Esophagus squamous epithelium (tissue), 4 donors: ENCODE measurements at regions not wholly inside any gene's neighbourhood (a gene's known extent, or its start where the extent isn't known, plus 50 kb on each side); places are given as distances from the start of the nearest gene placed in this dataset.

Experiments used
- CTCF ChIP-seq, 6 experiments: fragments of 450-650 bp in 4 of 6; fragments of 200-600 bp in 2 of 6; sonication (generic) in 2 of 6; IDR thresholded peaks; one replicate each; pipeline ENCODE4 v1.5.1; 2016 to 2019; ENCODE audit warnings: antibody characterized with exemption in 6 of 6, mild to moderate bottlenecking in 4 of 6, moderate library complexity in 4 of 6
- POLR2A ChIP-seq, 4 donors: fragments of 450-650 bp; IDR thresholded peaks; one replicate each; pipeline ENCODE4 v1.6.1; 2017; ENCODE audit warnings: antibody characterized with exemption in 4 of 4, mild to moderate bottlenecking in 4 of 4, moderate library complexity in 3 of 4

- TF ChIP-seq CTCF (IDR thresholded peaks at IDR 0.05) (no peak), POLR2A (IDR thresholded peaks at IDR 0.05) (no peak)
Measured at GRCh38 chr5:9932770-9933169, 302.6 kb upstream of the TAS2R1 start.
